Upper lobe of right lung (tissue), 1 donor: ENCODE measurements at regions not wholly inside any gene's neighbourhood (a gene's known extent, or its start where the extent isn't known, plus 50 kb on each side); places are given as distances from the start of the nearest gene placed in this dataset.

Experiments
- ATAC-seq: fragments of 200-7000 bp; cut with Tn5 transposase; one replicate; pipeline ENCODE4 v1.9.1; 2020; ENCODE audit warnings: mild to moderate bottlenecking, moderate library complexity
- DNase-seq: peaks from one replicate; pipeline ENCODE4 v3.0.0-alpha.2; 2020
- H3K27ac ChIP-seq: fragments of 200-600 bp; one replicate; pipeline ENCODE4 v1.8.0; 2022
- H3K27me3 ChIP-seq: fragments of 200-600 bp; one replicate; pipeline ENCODE4 v1.8.0; 2022; ENCODE audit warnings: mild to moderate bottlenecking
- H3K36me3 ChIP-seq: fragments of 200-600 bp; one replicate; pipeline ENCODE4 v1.8.0; 2022
- H3K4me1 ChIP-seq: fragments of 200-600 bp; one replicate; pipeline ENCODE4 v1.8.0; 2022
- H3K4me3 ChIP-seq: fragments of 200-600 bp; one replicate; pipeline ENCODE4 v1.8.0; 2022; ENCODE audit warnings: mild to moderate bottlenecking
- H3K9me3 ChIP-seq: fragments of 200-600 bp; one replicate; pipeline ENCODE4 v1.8.0; 2022
- CTCF ChIP-seq: fragments of 200-600 bp; IDR thresholded peaks from one replicate; pipeline ENCODE4 v1.8.0; 2022; ENCODE audit warnings: antibody characterized with exemption
- intact Hi-C: fragments of 100-400 bp; cut with DNase I; formaldehyde crosslinking; loops from one replicate; pipeline ENCODE4 v1.11.0; 2022
- donor health status: DM: no; HTN: yes; CAD: no; lungs with severe emphysema.

- no peaks in the 10 kb centered on the region for H3K36me3 ChIP-seq
- no peak overlapping the region for H3K27ac ChIP-seq
- H3K9me3 ChIP-seq: no peaks in the 10 kb centered on the region
- intact Hi-C loops: no loop called here
- DNase-seq (no peak), ATAC-seq (no peak)
- H3K27me3 ChIP-seq: no peaks in the 10 kb centered on the region
- TF ChIP-seq CTCF: no peak
- no peak overlapping the region for H3K4me3 ChIP-seq
- no peaks in the 10 kb centered on the region for H3K4me1 ChIP-seq
These were observed 593.4 kb downstream of the BUD13 start for GRCh38 chr11:116179401-116179800.

DNA sequence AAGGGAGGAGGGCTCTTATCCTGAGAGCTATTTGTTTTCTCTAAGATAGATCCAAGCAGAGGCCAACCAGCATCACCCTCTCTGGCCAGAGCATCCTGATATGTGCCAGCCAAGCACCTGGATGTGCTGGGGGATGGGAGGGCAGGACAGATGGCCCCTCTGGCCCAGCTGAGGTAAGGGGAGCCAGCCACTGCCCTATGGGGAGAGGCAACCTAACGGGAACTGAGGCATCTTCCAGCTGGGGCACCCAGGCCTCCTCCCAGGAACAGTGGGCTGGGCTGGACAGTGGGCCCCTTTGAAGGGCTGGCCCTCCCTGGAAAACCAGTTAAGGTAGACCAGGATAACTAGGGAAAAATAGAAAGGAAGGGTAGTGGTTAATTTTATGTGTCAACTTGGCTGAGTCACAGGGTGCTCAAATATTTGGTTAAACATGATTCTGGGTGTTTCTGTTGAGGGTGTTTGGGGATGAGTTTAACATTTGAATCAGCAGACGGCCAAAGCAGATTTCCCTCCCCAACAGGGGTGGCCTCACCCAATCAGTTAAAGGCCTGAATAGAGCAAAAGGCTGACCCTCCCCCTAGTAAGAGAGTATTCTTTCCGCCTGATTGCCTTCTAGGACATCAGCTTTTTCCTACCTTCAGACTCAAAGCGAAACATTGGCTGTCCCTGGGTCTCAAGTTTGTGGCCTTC lies 595.1 kb downstream of the BUD13 start:
- Histone ChIP-seq H3K4me3 (no peak overlapping the region), H3K4me1 (no peaks in the 10 kb centered on the region), H3K27ac (no peak overlapping the region), H3K9me3 (no peaks in the 10 kb centered on the region), H3K27me3 (no peaks in the 10 kb centered on the region), H3K36me3 (no peaks in the 10 kb centered on the region)
- intact Hi-C loops: no loop called here
- no peak for ATAC-seq
- TF ChIP-seq CTCF: no peak
- no peak for DNase-seq

DNA sequence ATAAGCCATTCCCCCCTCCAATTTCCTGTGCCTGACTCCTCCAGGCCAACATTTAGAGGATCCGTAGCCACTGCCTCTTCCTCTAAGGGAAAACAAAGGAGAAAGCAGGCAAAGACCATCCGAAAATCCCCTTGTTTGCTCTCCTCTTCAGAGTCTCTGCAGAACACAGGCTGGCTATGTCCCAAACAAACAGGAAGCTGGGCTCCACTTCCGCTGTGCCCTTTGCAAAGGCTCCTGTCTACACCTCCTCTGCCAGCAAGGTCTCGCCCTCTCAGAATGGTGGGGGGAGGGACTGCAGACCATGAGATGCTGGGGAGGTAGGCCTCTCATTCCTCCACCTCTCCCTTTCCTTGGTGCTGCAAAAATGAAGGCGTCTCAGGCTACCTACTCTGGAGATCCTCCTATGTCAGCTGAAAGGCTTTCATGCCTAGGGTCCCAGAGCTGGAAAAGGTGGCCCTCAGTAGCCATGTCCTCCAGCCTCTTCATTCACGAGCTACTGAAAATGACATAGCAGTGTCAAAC lies 596.2 kb downstream of the BUD13 start:
- no peak for TF ChIP-seq CTCF
- Histone ChIP-seq H3K27me3 (no peaks in the 10 kb centered on the region), H3K36me3 (no peaks in the 10 kb centered on the region), H3K9me3 (no peaks in the 10 kb centered on the region), H3K4me3 (no peak overlapping the region), H3K27ac (no peak overlapping the region), H3K4me1 (no peaks in the 10 kb centered on the region)
- DNase-seq: no peak
- ATAC-seq: no peak
- intact Hi-C loops: no loop called here

- ATAC-seq (no peak), DNase-seq (no peak)
- Histone ChIP-seq H3K27ac (no peak overlapping the region), H3K36me3 (no peaks in the 10 kb centered on the region), H3K9me3 (no peaks in the 10 kb centered on the region), H3K4me3 (no peak overlapping the region), H3K27me3 (no peaks in the 10 kb centered on the region), H3K4me1 (no peaks in the 10 kb centered on the region)
- intact Hi-C loops: no loop called here
- TF ChIP-seq CTCF: no peak
These were observed 597.1 kb downstream of the BUD13 start for GRCh38 chr11:116175707-116176106.

DNA sequence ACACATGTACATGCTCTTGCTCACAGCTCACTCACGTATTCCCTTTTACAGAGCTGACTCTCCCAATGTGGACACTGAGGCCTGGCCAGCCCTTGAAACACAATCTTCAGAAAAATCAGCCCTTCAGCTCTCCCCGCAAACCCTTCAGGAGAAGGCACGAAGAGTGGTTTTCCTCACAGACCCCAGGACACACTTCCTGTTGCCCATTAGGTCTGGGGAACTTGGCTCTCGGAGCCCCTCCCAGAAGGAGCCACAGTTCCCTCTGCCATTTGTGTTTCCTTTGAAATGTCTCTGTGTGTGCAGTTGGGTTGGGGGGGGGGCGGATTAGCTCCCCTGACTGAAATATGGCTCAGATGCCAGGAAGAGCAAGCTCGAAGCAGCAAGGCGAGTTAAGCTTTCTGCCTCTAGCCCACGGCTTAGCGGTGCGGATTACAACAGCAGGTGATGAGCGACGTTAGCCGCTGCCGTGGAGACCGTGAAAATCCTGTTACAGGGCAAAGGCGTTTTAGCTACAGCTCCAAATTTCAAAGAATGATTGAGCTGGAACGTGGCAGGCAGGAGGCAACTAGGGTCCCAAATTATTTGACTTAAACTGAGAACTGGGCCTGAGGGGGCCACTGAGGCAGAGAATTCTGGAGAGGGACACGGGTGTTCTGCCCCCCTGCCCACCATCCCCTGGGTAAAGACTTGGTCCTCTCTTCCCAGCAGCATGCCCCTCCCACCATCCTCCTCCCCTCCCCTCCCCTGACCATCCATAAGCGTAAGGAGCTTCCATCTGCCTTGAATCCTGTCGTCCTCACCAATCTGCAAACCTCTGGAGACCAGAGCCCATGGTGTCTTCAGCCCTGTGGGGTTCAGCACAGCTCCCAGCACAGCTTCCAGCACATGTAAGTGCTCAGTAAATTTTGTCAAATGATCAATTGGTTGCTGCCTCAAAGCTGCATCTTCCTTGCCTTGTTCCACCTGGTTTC lies 598.6 kb downstream of the BUD13 start:
- Histone ChIP-seq H3K36me3 (no peaks in the 10 kb centered on the region), H3K4me3 (no peak overlapping the region), H3K9me3 (no peaks in the 10 kb centered on the region), H3K27ac (no peak overlapping the region), H3K27me3 (no peaks in the 10 kb centered on the region), H3K4me1 (no peaks in the 10 kb centered on the region)
- DNase-seq (no peak), ATAC-seq (no peak)
- intact Hi-C loops: no loop called here
- no peak for TF ChIP-seq CTCF
